ENCODE measurements at regions not wholly inside any gene's neighbourhood (a gene's known extent, or its start where the extent isn't known, plus 50 kb on each side); places are given as distances from the start of the nearest gene placed in this dataset.
A peak's percentile ranks its signal among the peaks of the same experiment; 100 is the strongest.

- Mint-ChIP-seq H3K27ac (no peak overlapping the region), H3K27me3 (peaks cover 8% of the 10 kb centered on the region), H3K4me1 (no peaks in the 10 kb centered on the region), H3K36me3 (peaks cover 2% of the 10 kb centered on the region), H3K4me3 (no peak overlapping the region), H3K9me3 (no peaks in the 10 kb centered on the region)
Measured at GRCh38 chr2:120612931-120613330, 122.7 kb upstream of the GLI2 start.

- H3K36me3 Mint-ChIP-seq, result peaks cover 2% of the 10 kb centered on the region
- peaks cover 8% of the 10 kb centered on the region for H3K27me3 Mint-ChIP-seq
- H3K27ac Mint-ChIP-seq, result no peak overlapping the region
- H3K9me3 Mint-ChIP-seq, result no peaks in the 10 kb centered on the region
- H3K4me1 Mint-ChIP-seq, result no peaks in the 10 kb centered on the region
- no peak overlapping the region for H3K4me3 Mint-ChIP-seq
Measured at GRCh38 chr2:120613742-120614571, 121.7 kb upstream of the GLI2 start.

DNA sequence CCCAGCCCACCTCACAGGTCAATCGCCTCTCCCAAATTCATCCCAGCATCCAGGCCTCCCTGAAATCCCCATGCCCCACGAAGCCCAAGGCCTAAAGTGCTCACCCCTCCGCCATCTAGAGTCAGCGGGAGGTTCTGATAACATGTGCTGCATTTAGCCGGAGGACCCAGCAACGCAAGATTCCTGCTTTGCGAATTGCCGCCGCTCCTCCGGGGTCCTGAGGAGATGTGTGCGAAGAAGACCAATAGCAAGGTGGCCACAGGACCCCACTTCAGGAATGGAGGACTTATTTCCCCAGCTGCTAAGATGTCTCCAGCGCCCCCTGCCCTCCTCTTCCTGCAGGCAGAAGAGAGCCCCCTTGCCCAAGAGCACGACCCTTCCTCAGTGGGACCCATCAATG, 120.8 kb upstream of the GLI2 start:
- Mint-ChIP-seq H3K4me1 (no peaks in the 10 kb centered on the region), H3K36me3 (peaks cover 2% of the 10 kb centered on the region), H3K9me3 (no peaks in the 10 kb centered on the region), H3K27me3 (peaks cover 8% of the 10 kb centered on the region), H3K27ac (peak overlapping the region in 1 of 3 donors; percentile 43), H3K4me3 (no peak overlapping the region)

DNA sequence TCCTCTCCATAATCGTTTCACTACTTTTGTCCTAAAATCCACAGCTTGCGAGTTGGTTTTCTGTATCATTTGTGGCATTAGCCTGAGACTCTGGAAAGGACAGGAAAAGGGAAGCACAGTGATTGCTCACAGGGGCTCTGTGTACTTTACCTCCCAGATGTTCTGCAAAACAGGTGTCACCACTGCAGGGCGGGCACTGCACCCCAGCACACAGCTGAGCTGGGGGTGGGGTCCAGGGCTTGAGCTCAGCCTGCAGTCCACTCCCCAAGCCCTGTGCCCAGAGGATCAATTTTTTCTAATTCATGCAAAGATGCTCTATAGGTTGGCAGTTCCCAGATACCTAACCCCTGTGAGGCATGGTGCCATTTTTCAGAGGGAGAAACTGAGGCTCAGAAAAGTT, 119.4 kb upstream of the GLI2 start:
- no peaks in the 10 kb centered on the region for H3K4me1 Mint-ChIP-seq
- H3K9me3 Mint-ChIP-seq, result no peaks in the 10 kb centered on the region
- no peak overlapping the region for H3K4me3 Mint-ChIP-seq
- H3K36me3 Mint-ChIP-seq, result peaks cover 2% of the 10 kb centered on the region
- no peak overlapping the region for H3K27ac Mint-ChIP-seq
- peaks cover 3% of the 10 kb centered on the region for H3K27me3 Mint-ChIP-seq

- Mint-ChIP-seq H3K36me3 (peaks cover 2% of the 10 kb centered on the region), H3K4me1 (no peaks in the 10 kb centered on the region), H3K27me3 (peaks cover 2% of the 10 kb centered on the region), H3K27ac (no peak overlapping the region), H3K9me3 (no peaks in the 10 kb centered on the region), H3K4me3 (no peak overlapping the region)
Measured at GRCh38 chr2:120617055-120617454, 118.6 kb upstream of the GLI2 start.

- H3K36me3 Mint-ChIP-seq, result no peaks in the 10 kb centered on the region
- H3K9me3 Mint-ChIP-seq, result no peaks in the 10 kb centered on the region
- no peaks in the 10 kb centered on the region for H3K4me1 Mint-ChIP-seq
- no peak overlapping the region for H3K27ac Mint-ChIP-seq
- no peaks in the 10 kb centered on the region for H3K27me3 Mint-ChIP-seq
- H3K4me3 Mint-ChIP-seq, result no peak overlapping the region
Measured at GRCh38 chr2:120618830-120619229, 116.8 kb upstream of the GLI2 start.

GRCh38 chr2:120619579-120619978, 116.1 kb upstream of the GLI2 start:
- Mint-ChIP-seq H3K27me3 (no peaks in the 10 kb centered on the region), H3K4me1 (no peaks in the 10 kb centered on the region), H3K9me3 (no peaks in the 10 kb centered on the region), H3K4me3 (no peak overlapping the region), H3K36me3 (no peaks in the 10 kb centered on the region), H3K27ac (no peak overlapping the region)

DNA sequence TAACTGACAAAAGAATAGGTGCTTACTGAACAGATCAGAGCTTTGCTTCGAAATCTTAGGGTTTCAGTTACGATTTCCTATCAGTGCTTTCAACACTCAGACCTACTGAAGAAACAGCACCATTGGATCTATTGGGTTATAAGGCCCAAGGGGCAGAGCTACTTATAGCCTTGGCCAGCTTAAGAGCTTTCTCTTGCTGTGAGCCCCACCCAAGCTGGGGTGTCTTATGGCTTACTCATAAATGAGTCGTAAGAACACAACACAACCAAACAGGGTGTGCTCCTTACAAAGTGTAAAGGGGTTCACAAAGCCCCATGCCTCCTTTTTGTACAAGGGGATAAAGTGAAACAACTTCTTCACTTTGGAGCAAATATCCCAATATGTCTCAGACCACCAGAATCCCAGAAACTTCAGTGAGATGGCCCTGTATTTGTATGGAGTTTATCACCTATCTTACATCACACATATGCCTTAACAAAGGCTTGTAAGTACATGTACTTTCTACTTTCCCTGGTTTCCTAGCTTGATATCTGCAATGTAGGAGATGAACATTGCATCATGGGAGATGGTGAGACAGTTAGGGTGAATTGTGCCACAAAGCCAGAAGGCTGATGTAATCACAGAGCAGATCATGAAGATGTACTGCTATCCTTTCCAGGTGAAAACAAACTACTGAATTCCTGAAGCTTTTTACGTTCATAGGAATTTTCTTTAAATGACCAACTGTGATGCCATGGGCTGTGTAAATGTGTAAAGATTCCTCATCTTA, 115.5 kb upstream of the GLI2 start:
- Mint-ChIP-seq H3K4me3 (no peak overlapping the region), H3K36me3 (no peaks in the 10 kb centered on the region), H3K4me1 (no peaks in the 10 kb centered on the region), H3K27me3 (no peaks in the 10 kb centered on the region), H3K27ac (no peak overlapping the region), H3K9me3 (no peaks in the 10 kb centered on the region)

DNA sequence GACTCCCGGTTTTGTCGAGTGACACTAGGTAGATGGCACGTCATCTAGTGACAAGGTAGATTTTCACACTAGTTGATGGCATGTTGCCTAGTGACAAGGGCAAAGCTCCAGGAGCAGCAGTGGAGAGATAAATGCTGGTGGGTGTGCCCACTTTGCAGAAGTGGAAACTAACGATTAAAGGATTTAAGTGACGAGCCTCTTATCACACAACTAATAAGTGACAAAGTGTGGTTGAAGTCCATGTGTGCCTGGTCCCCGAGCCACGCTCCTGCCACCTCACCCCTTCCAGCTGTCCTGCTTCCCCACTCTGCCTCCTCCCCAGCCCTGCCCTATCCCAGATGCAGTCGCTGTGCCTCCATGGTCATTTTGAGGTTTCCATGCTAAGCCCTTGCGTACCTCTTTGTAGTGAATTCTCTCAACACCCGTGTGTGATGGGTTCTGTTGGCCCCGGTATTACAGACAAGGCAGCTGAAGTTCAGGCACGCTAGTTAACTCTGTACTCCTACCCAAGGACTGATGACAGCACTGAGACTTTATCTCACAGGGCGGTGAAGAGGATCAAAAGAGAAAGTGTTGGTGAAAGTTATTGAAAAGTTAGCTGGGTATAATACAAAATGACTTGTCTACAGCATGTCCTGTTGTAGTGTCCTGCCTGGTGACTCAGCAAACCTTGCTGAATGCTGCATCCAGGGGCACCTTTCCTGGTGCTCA, 113.4 kb upstream of the GLI2 start:
- Mint-ChIP-seq H3K4me3 (no peak overlapping the region), H3K27me3 (peaks cover 4% of the 10 kb centered on the region), H3K27ac (no peak overlapping the region), H3K4me1 (no peaks in the 10 kb centered on the region), H3K36me3 (no peaks in the 10 kb centered on the region), H3K9me3 (peaks cover 0 to 3% (median 0%) of the 10 kb centered on the region in 3 donors)

DNA sequence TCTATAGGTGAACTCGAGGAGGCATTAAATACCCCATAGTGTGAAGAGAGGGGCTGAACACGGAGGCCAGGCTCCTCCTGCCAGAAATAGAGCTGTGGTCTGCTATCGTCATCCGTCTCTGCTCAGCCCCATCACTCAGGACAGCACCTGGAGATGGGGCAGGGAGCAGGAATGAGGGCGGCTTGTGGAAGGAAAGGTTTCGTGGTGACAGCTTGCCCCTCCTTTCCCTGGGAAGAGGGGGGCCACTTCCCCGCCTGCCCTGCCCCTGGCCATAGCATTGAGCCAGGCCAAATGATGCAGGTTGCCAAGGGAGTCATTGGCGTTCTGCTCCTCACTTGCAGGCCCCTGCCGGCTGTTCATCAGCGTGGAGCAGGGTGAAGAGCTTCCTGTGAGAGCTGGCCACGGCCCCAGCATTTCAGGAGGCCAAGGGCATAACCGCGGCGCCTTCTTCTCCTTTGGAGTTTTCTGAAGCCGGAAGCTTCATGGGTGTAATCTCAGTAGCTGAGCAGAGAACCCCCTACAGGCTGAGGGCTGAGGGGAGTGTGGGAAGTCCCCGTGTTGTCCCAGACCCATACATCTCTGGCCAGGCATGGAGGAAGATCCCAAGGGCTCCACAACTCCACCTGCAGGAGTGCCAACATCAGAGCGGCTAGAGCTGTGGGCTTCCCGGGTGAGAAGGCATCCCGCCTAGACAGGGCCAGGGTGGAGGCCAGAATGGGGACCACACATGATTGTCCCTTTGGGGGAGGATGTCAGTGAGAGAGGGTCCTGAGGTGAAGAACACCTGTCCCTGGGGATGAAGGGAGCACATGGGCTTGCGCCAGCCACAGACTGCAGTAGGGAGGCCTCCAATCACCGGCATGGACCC, 112.5 kb upstream of the GLI2 start:
- Mint-ChIP-seq H3K36me3 (no peaks in the 10 kb centered on the region), H3K4me1 (no peaks in the 10 kb centered on the region), H3K9me3 (peaks cover 0 to 4% (median 3%) of the 10 kb centered on the region in 3 donors), H3K4me3 (no peak overlapping the region), H3K27me3 (peaks cover 4% of the 10 kb centered on the region), H3K27ac (no peak overlapping the region)

- Mint-ChIP-seq H3K36me3 (no peaks in the 10 kb centered on the region), H3K9me3 (peaks cover 0 to 8% (median 8%) of the 10 kb centered on the region in 3 donors), H3K27me3 (peaks cover 4% of the 10 kb centered on the region), H3K27ac (no peak overlapping the region), H3K4me1 (no peaks in the 10 kb centered on the region), H3K4me3 (no peak overlapping the region)
Measured at GRCh38 chr2:120624061-120624737, 111.5 kb upstream of the GLI2 start.

GRCh38 chr2:120624738-120625446, 110.8 kb upstream of the GLI2 start:
- peaks cover 4% of the 10 kb centered on the region for H3K27me3 Mint-ChIP-seq
- peak overlapping the region in 1 of 3 donors; percentile 77 for H3K27ac Mint-ChIP-seq
- no peaks in the 10 kb centered on the region for H3K36me3 Mint-ChIP-seq
- peaks cover 0 to 8% (median 8%) of the 10 kb centered on the region in 3 donors for H3K9me3 Mint-ChIP-seq
- H3K4me3 Mint-ChIP-seq, result no peak overlapping the region
- no peaks in the 10 kb centered on the region for H3K4me1 Mint-ChIP-seq

- H3K36me3 Mint-ChIP-seq, result no peaks in the 10 kb centered on the region
- no peak overlapping the region for H3K27ac Mint-ChIP-seq
- H3K4me3 Mint-ChIP-seq, result no peak overlapping the region
- peaks cover 4% of the 10 kb centered on the region for H3K27me3 Mint-ChIP-seq
- no peaks in the 10 kb centered on the region for H3K4me1 Mint-ChIP-seq
- H3K9me3 Mint-ChIP-seq, result peaks cover 0 to 8% (median 8%) of the 10 kb centered on the region in 3 donors
Measured at GRCh38 chr2:120625865-120626560, 109.7 kb upstream of the GLI2 start.

All from IgD-negative memory B cell (primary cell).